IMR-90 (cell line): ENCODE measurements at regions not wholly inside any gene's neighbourhood (a gene's known extent, or its start where the extent isn't known, plus 50 kb on each side); places are given as distances from the start of the nearest gene placed in this dataset.

Experiments used
- ATAC-seq: fragments of 200-7000 bp; cut with Tn5 transposase; 2 replicates; pipeline ENCODE4 v1.9.1; 2020; ENCODE audit warnings: low read depth, mild to moderate bottlenecking, moderate library complexity
- BruUV-seq: library from RNA; stranded (reverse); fragments of 400-500 nt; replicated peaks from 2 replicates; lab custom pipeline; 2021; lab: Mats Ljungman, UMichigan
- CTCF ChIA-PET: fragments of 300-600 bp; formaldehyde crosslinking; extraction: SDS; loops from one replicate; lab custom pipeline; 2021; ENCODE audit warnings: antibody characterized with exemption; lab: Yijun Ruan, JAX
- POLR2A ChIA-PET: fragments of 300-600 bp; sonication (Branson Sonifier 250); formaldehyde crosslinking; loops from one replicate; lab custom pipeline; 2022; ENCODE audit warnings: antibody characterized with exemption; ENCODE audit not compliant: unreplicated experiment; lab: Charles Lee
- DNase-seq: peaks from one replicate; pipeline ENCODE4 v3.0.0; 2013
- H2AFZ ChIP-seq: replicated peaks from 2 replicates; pipeline ENCODE3; 2013; ENCODE audit warnings: low read length, mild to moderate bottlenecking; ENCODE audit not compliant: poor library complexity
- H2AK5ac ChIP-seq: 2 replicates; pipeline ENCODE4 v1.6.1; 2013; ENCODE audit warnings: low read depth, low read length, inconsistent platforms
- H2AK9ac ChIP-seq: replicated peaks from 2 replicates; pipeline ENCODE3; 2013; ENCODE audit warnings: mild to moderate bottlenecking, low read depth, low read length, moderate library complexity; ENCODE audit not compliant: poor library complexity
- H2BK120ac ChIP-seq: 2 replicates; pipeline ENCODE4 v1.6.1; 2013; ENCODE audit warnings: low read depth, low read length, inconsistent platforms
- H2BK15ac ChIP-seq: 3 replicates; pipeline ENCODE4 v1.6.1; 2013; ENCODE audit warnings: low read depth, low read length, inconsistent platforms
- H2BK20ac ChIP-seq: 2 replicates; pipeline ENCODE4 v1.6.1; 2013; ENCODE audit warnings: low read depth, mild to moderate bottlenecking, inconsistent platforms, low read length, moderate library complexity
- H2BK5ac ChIP-seq: 2 replicates; pipeline ENCODE4 v1.6.1; 2013; ENCODE audit warnings: mild to moderate bottlenecking, low read depth, low read length, inconsistent platforms; ENCODE audit not compliant: poor library complexity, severe bottlenecking
- H3K14ac ChIP-seq: replicated peaks from 2 replicates; pipeline ENCODE4 v1.6.1; 2013; ENCODE audit warnings: low read depth, low read length, inconsistent platforms
- H3K18ac ChIP-seq: 2 replicates; pipeline ENCODE4 v1.6.1; 2013; ENCODE audit warnings: low read depth, low read length, control low read depth
- H3K23ac ChIP-seq: 2 replicates; pipeline ENCODE4 v1.6.1; 2013; ENCODE audit warnings: low read depth, low read length, inconsistent platforms
- H3K27ac ChIP-seq: 2 replicates; pipeline ENCODE4 v1.5.1; 2013; ENCODE audit warnings: mild to moderate bottlenecking, control low read depth, low read length; ENCODE audit not compliant: insufficient read depth
- H3K27me3 ChIP-seq: 2 replicates; pipeline ENCODE4 v1.6.1; 2013; ENCODE audit warnings: low read length; ENCODE audit not compliant: control insufficient read depth, insufficient read depth
- H3K36me3 ChIP-seq: 2 replicates; pipeline ENCODE4 v1.6.1; 2013; ENCODE audit warnings: low read length, mixed read lengths; ENCODE audit not compliant: control insufficient read depth, insufficient read depth
- H3K4ac ChIP-seq: 2 replicates; pipeline ENCODE4 v1.6.1; 2013; ENCODE audit warnings: low read depth, low read length, inconsistent platforms
- H3K4me1 ChIP-seq: 2 replicates; pipeline ENCODE4 v1.6.1; 2013; ENCODE audit warnings: low read length, mixed read lengths; ENCODE audit not compliant: control insufficient read depth, insufficient read depth
- H3K4me2 ChIP-seq: 2 replicates; pipeline ENCODE4 v1.6.1; 2013; ENCODE audit warnings: low read depth, mild to moderate bottlenecking, control low read depth, low read length, moderate library complexity
- H3K4me3 ChIP-seq: 2 replicates; pipeline ENCODE4 v1.5.1; 2013; ENCODE audit warnings: low read depth, mild to moderate bottlenecking, control low read depth, low read length, moderate library complexity; ENCODE audit not compliant: insufficient read depth
- H3K56ac ChIP-seq: 2 replicates; pipeline ENCODE4 v1.6.1; 2013; ENCODE audit warnings: low read length, inconsistent platforms; ENCODE audit not compliant: insufficient read depth; ENCODE audit errors: extremely low read depth
- H3K79me1 ChIP-seq, 2 experiments: 2 replicates each; pipeline ENCODE4 v1.6.1; 2013; ENCODE audit warnings: low read length in 2 of 2, inconsistent platforms in 1 of 2, low read depth in 1 of 2
- H3K9ac ChIP-seq: 2 replicates; pipeline ENCODE4 v1.6.1; 2013; ENCODE audit warnings: low read depth, low read length, control low read depth
- H3K9me1 ChIP-seq: 2 replicates; pipeline ENCODE4 v1.6.1; 2013; ENCODE audit warnings: low read length, inconsistent platforms; ENCODE audit not compliant: insufficient read depth
- H3K9me3 ChIP-seq: 2 replicates; pipeline ENCODE4 v1.6.1; 2013; ENCODE audit warnings: low read length; ENCODE audit not compliant: control insufficient read depth, insufficient read depth
- H4K20me1 ChIP-seq: 2 replicates; pipeline ENCODE4 v1.6.1; 2013; ENCODE audit warnings: low read length, inconsistent platforms; ENCODE audit not compliant: insufficient read depth
- H4K5ac ChIP-seq: 2 replicates; pipeline ENCODE4 v1.6.1; 2013; ENCODE audit warnings: mild to moderate bottlenecking, low read depth, low read length, control low read depth
- H4K8ac ChIP-seq, 2 experiments: 2 replicates each; pipeline ENCODE4 v1.6.1; 2013; ENCODE audit warnings: low read depth in 2 of 2, low read length in 2 of 2, control low read depth in 1 of 2, inconsistent platforms in 1 of 2
- H4K91ac ChIP-seq: 2 replicates; pipeline ENCODE4 v1.6.1; 2013; ENCODE audit warnings: low read depth, low read length, inconsistent platforms; ENCODE audit not compliant: insufficient read depth
- BHLHE40 ChIP-seq: fragments of 150-350 bp; IDR thresholded peaks from 2 replicates; pipeline ENCODE4 v1.6.1; 2016; ENCODE audit warnings: mild to moderate bottlenecking, low read depth, low read length
- CEBPB ChIP-seq: IDR thresholded peaks from 2 replicates; pipeline ENCODE4 v1.6.1; 2012; ENCODE audit warnings: low read depth, low read length, improper control_type of control experiment
- CHD1 ChIP-seq: IDR thresholded peaks from 2 replicates; pipeline ENCODE4 v1.6.1; 2012; ENCODE audit warnings: low read depth, low read length, improper control_type of control experiment
- FOS ChIP-seq: fragments of 150-350 bp; IDR thresholded peaks from 2 replicates; pipeline ENCODE4 v1.6.1; 2016; ENCODE audit warnings: low read depth, low read length
- MAFK ChIP-seq: IDR thresholded peaks from 2 replicates; pipeline ENCODE4 v1.6.1; 2012; ENCODE audit warnings: low read depth, low read length, improper control_type of control experiment
- MAZ ChIP-seq: IDR thresholded peaks from 2 replicates; pipeline ENCODE4 v1.6.1; 2012; ENCODE audit warnings: low read depth, mild to moderate bottlenecking, low read length, improper control_type of control experiment, moderate library complexity, borderline replicate concordance
- NFE2L2 ChIP-seq: fragments of 150-350 bp; IDR thresholded peaks from 2 replicates; pipeline ENCODE4 v1.6.1; 2016; ENCODE audit warnings: low read depth, mild to moderate bottlenecking, low read length
- POLR2A ChIP-seq: IDR thresholded peaks from 2 replicates; pipeline ENCODE4 v1.6.1; 2012; ENCODE audit warnings: mild to moderate bottlenecking, low read depth, low read length
- RCOR1 ChIP-seq: IDR thresholded peaks from 2 replicates; pipeline ENCODE4 v1.6.1; 2012; ENCODE audit warnings: mild to moderate bottlenecking, low read length, improper control_type of control experiment; ENCODE audit not compliant: insufficient replicate concordance
- SMC3 ChIP-seq: fragments of 150-350 bp; IDR thresholded peaks from 2 replicates; pipeline ENCODE4 v1.6.1; 2016; ENCODE audit warnings: low read depth, mild to moderate bottlenecking, antibody characterized with exemption, low read length, moderate library complexity
- USF2 ChIP-seq: fragments of 150-350 bp; IDR thresholded peaks from 2 replicates; pipeline ENCODE4 v1.6.1; 2017; ENCODE audit warnings: mild to moderate bottlenecking, antibody characterized with exemption, low read length, low read depth
- WGBS, 2 experiments: methylation state at CpG; one replicate each; pipeline versions ENCODE4 v1.1.5 to v1.1.7; 2013; ENCODE audit warnings: missing lambda C conversion rate in 2 of 2; ENCODE audit not compliant: insufficient read length in 1 of 2; ENCODE audit errors: extremely low coverage in 2 of 2; 5-methylcytosine and 5-hydroxymethylcytosine counted together
- dilution Hi-C: fragments of 300-500 bp; cut with HindIII; formaldehyde crosslinking; loops from one replicate; pipeline ENCODE4 v1.14.3; 2018; ENCODE audit warnings: low sequenced_read_pairs; ENCODE audit not compliant: unreplicated experiment
- in situ Hi-C: fragments of 300-500 bp; cut with MboI; formaldehyde crosslinking; loops from 3 replicates; pipeline ENCODE4 v1.14.3; 2019; ENCODE audit warnings: low sequenced_read_pairs, inconsistent platforms, mixed read lengths
- intact Hi-C: fragments of 100-400 bp; cut with micrococcal nuclease; formaldehyde crosslinking; loops from 2 replicates; pipeline ENCODE4 v1.10.0; 2022
- TF ChIP-seq, protein P1 (sequence below): fragments of 150-350 bp; IDR thresholded peaks from 2 replicates; pipeline ENCODE4 v1.6.1; 2016; ENCODE audit warnings: low read depth, mild to moderate bottlenecking, low read length, moderate library complexity, borderline replicate concordance

GRCh38 chr3:3633761-3634160 is 165.5 kb upstream of the LRRN1 start:
- H3K14ac ChIP-seq, result no peak overlapping the region
- no peak overlapping the region for H2AFZ ChIP-seq
- H4K20me1 ChIP-seq, result no peaks in the 10 kb centered on the region
- in situ Hi-C loops, result no loop called here
- no peak overlapping the region for H3K4me3 ChIP-seq
- H3K4me2 ChIP-seq, result no peak overlapping the region
- no peak overlapping the region for H3K27ac ChIP-seq
- H3K9me3 ChIP-seq, result peaks cover 7% of the 10 kb centered on the region; the same call in 1 of the 2 replicates
- intact Hi-C loops, result no loop called here
- no CpG with 5 or more reads among the region's 2 CpGs for WGBS, 2 experiments
- H2AK9ac ChIP-seq, result no peak overlapping the region
- H4K5ac ChIP-seq, result no peak overlapping the region
- dilution Hi-C loops, result no loop called here
- no peak overlapping the region for H3K9ac ChIP-seq
- ChIA-PET CTCF (no interaction called here), POLR2A (no interaction called here)
- no peak overlapping the region for H3K4ac ChIP-seq
- H3K36me3 ChIP-seq, result no peaks in the 10 kb centered on the region
- H3K56ac ChIP-seq, result no peak overlapping the region
- no peaks in the 10 kb centered on the region for H3K79me1 ChIP-seq
- H3K9me1 ChIP-seq, result no peaks in the 10 kb centered on the region
- no peak for ATAC-seq
- no peak overlapping the region for H2BK15ac ChIP-seq
- no peak overlapping the region for H2AK5ac ChIP-seq
- BruUV-seq, result no TSS peak
- no peak overlapping the region for H2BK20ac ChIP-seq
- H3K4me1 ChIP-seq, result no peaks in the 10 kb centered on the region
- no peak overlapping the region for H2BK5ac ChIP-seq
- H3K18ac ChIP-seq, result no peak overlapping the region
- no peak overlapping the region for H3K23ac ChIP-seq
- H4K91ac ChIP-seq, result no peak overlapping the region
- H2BK120ac ChIP-seq, result no peak overlapping the region
- TF ChIP-seq, protein P1, sequence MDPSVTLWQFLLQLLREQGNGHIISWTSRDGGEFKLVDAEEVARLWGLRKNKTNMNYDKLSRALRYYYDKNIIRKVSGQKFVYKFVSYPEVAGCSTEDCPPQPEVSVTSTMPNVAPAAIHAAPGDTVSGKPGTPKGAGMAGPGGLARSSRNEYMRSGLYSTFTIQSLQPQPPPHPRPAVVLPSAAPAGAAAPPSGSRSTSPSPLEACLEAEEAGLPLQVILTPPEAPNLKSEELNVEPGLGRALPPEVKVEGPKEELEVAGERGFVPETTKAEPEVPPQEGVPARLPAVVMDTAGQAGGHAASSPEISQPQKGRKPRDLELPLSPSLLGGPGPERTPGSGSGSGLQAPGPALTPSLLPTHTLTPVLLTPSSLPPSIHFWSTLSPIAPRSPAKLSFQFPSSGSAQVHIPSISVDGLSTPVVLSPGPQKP, result no peak
- TF ChIP-seq MAZ (no peak), MAFK (no peak), BHLHE40 (no peak), USF2 (no peak), RCOR1 (no peak), POLR2A (no peak), SMC3 (no peak), CEBPB (no peak), CHD1 (no peak), NFE2L2 (no peak), FOS (no peak)
- no peaks in the 10 kb centered on the region for H3K27me3 ChIP-seq
- H4K8ac ChIP-seq, result no peak overlapping the region
- DNase-seq, result no peak
